ENCODE measurements at regions not wholly inside any gene's neighbourhood (a gene's known extent, or its start where the extent isn't known, plus 50 kb on each side); places are given as distances from the start of the nearest gene placed in this dataset.

DNA sequence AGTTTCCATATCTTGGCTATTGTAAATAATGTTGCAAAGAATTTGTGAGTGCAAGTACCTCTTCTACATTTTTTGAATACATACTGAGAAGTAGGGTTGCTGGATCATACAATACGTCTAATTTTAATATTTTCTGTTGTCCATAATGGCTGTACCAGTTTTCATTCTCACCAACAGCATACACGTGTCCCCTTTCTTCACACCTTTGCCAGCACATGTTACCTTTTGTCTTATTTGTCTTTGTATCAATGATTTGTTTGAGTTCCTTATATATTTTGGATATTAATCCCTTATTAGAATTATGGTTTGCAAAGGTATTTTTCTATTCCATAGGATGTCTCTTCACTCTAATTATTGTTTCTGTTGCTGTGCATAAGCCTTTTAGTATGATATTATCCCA lies 904.3 kb downstream of the METTL15 start:
- TF ChIP-seq, protein P1, sequence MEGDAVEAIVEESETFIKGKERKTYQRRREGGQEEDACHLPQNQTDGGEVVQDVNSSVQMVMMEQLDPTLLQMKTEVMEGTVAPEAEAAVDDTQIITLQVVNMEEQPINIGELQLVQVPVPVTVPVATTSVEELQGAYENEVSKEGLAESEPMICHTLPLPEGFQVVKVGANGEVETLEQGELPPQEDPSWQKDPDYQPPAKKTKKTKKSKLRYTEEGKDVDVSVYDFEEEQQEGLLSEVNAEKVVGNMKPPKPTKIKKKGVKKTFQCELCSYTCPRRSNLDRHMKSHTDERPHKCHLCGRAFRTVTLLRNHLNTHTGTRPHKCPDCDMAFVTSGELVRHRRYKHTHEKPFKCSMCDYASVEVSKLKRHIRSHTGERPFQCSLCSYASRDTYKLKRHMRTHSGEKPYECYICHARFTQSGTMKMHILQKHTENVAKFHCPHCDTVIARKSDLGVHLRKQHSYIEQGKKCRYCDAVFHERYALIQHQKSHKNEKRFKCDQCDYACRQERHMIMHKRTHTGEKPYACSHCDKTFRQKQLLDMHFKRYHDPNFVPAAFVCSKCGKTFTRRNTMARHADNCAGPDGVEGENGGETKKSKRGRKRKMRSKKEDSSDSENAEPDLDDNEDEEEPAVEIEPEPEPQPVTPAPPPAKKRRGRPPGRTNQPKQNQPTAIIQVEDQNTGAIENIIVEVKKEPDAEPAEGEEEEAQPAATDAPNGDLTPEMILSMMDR (IDR thresholded peaks at IDR 0.05; ENCODE audit: borderline replicate concordance, insufficient read depth, low read depth, low read length): no peak
- no peak overlapping the region for H3K4me3 ChIP-seq (ENCODE audit: low read depth, low read length)

DNA sequence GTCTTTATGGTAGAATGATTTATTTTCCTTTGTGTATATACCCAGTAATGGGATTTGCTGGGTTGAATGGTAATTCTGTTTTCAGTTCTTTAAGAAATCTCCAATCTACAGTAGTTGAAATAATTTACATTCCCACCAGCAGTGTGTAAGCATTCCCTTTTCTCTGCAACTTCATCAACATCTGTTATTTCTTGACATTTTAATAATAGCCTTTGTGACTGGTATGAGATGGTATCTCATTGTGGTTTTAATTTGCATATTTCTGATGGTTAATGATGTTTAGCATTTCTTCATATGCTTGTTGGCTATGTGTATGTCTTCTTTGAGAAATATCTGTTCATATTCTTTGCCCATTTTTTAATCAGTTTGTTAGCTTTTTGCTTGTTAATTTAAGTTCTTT lies 901.2 kb downstream of the METTL15 start:
- TF ChIP-seq, protein P1 (IDR thresholded peaks at IDR 0.05; ENCODE audit: borderline replicate concordance, insufficient read depth, low read depth, low read length): no peak
- no peak overlapping the region for H3K4me3 ChIP-seq (ENCODE audit: low read depth, low read length)

DNA sequence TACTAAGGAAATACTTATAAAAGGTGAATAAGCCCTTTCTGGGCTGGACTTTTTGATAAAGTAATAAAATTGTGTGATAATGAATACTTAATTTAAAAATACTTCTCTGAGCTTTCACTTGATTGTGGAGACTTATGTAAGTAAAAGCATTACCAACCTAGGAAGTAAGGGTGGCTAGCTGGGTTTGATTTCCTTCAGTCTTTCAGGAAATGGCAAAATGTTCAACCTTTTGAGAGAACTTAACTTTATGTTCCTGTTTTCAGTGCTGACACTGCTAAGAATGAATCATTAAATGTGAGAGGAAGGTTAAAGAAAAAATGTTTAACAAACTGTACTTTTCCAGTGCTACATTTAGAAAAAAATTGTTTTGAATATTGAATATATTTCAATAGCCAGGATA lies 900.3 kb downstream of the METTL15 start:
- TF ChIP-seq, protein P1 (IDR thresholded peaks at IDR 0.05; ENCODE audit: borderline replicate concordance, insufficient read depth, low read depth, low read length): no peak
- no peak overlapping the region for H3K4me3 ChIP-seq (ENCODE audit: low read depth, low read length)

DNA sequence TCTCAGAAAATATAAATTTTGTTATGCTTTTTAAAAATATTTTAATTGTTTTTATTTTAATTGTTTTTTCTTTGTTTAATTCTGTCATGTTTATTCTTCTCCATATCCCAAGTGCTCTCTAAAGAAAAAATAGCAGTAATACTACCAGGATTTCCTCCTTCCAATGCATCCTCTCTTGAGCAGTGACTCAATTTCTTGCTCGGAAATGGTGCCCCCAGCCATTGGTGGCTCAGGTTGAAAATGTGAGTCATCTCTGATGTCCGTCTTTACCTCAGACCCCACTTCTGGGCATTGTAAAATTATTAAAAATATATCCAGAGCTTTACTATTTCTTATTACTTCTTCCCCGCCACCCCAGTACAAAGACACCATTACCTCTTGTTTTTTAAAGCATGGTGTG lies 898.5 kb downstream of the METTL15 start:
- TF ChIP-seq, protein P1 (IDR thresholded peaks at IDR 0.05; ENCODE audit: borderline replicate concordance, insufficient read depth, low read depth, low read length): no peak
- no peak overlapping the region for H3K4me3 ChIP-seq (ENCODE audit: low read depth, low read length)

DNA sequence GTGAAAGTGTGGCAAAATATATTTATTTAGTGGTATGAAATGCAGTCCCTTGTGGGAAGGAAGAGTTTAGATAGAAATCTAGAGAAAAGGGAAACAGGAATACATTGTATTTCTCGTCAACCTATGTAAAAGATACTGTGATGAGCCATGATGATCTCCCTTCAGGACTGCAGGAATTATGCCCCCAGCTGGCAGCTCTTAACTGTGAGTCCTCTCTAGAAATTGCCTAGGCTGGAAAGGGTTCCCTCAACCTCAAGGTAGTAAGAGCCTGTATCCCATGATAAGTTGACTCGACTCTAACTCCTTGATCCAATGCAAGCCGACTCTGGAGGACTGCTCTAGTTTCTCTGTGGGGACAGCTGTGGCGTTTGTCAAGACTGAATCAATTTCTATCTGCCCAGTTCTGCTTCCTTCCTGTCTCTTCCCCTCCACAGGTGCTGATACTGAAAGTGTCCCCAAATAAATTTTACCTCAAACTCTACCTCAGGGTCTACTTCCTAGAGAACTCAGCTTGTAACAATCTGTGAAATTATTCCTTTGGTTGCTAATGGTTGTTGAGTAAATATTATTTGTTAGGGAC lies 897.3 kb downstream of the METTL15 start:
- H3K4me3 ChIP-seq (ENCODE audit: low read depth, low read length): no peak overlapping the region
- TF ChIP-seq, protein P1 (IDR thresholded peaks at IDR 0.05; ENCODE audit: borderline replicate concordance, insufficient read depth, low read depth, low read length): no peak

DNA sequence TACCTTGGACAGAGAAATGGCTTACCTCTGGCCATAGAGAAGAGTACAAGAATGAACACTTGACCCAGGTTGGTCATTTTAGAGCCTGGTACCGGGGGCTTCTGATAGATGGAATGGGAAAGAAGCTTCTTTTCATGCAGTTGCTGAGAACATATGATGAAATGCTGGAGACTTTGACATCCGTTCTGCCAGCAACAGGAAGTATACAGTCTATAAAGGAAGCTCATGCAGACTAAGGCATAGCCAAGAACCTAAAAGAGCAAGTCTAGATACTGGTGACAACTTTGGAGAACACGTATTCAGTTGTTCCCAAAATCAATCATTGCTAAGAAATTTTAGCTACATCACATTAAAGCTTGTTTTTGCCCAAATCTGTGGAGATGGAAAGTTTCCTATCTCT lies 894.6 kb downstream of the METTL15 start:
- TF ChIP-seq, protein P1 (IDR thresholded peaks at IDR 0.05; ENCODE audit: borderline replicate concordance, insufficient read depth, low read depth, low read length): no peak
- H3K4me3 ChIP-seq (ENCODE audit: low read depth, low read length): no peak overlapping the region

DNA sequence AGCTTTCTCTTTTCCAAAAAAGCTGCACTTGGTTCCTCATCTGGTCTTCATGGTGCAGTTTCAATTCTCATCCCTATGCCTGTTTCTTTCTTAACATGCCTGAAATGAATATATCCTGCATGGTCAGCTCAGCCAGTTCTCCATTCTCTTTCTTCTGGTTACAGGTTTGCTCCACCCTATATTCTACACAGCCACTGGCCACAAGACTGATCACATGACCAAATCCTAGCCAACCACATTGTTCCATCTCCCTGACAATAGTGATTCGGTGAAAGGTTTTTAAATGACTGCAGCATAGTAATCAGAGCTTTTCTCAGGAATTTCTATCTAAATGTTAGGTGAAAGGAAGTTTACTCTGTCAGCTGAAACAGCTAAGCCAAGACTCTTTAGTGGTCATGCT lies 891.4 kb downstream of the METTL15 start:
- TF ChIP-seq, protein P1 (IDR thresholded peaks at IDR 0.05; ENCODE audit: borderline replicate concordance, insufficient read depth, low read depth, low read length): no peak
- H3K4me3 ChIP-seq (ENCODE audit: low read depth, low read length): no peak overlapping the region
